ENCODE measurements at regions not wholly inside any gene's neighbourhood (a gene's known extent, or its start where the extent isn't known, plus 50 kb on each side); places are given as distances from the start of the nearest gene placed in this dataset.

DNA sequence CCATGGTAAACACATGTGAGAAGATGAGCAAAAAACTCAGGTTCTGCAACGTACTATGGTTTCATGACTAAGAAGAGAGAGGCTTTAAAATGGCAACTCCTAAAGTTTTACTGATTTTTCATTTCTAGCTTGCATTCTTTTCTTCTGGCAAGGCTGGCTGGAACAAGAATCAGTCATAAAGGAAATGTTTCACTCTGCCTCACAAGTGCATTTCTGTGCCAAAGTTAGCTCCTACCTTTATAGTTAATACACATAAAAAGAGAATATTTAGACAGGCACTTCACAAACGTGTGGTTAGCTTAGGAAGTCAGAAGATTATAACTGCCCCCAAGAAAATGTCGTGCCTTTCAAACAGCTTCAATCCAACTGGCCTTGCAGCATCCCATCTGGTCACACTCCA is 417.1 kb upstream of the CDH11 start:
- no peak for TF ChIP-seq CTCF (IDR thresholded peaks at IDR 0.05)
- TF ChIP-seq POLR2A (IDR thresholded peaks at IDR 0.05), result no peak
